HepG2 (cell line): ENCODE measurements at regions not wholly inside any gene's neighbourhood (a gene's known extent, or its start where the extent isn't known, plus 50 kb on each side); places are given as distances from the start of the nearest gene placed in this dataset.

ENCODE experiments used
- ATAC-seq: fragments of 200-7000 bp; cut with Tn5 transposase; 3 replicates; pipeline ENCODE4 v1.9.1; 2020; ENCODE audit warnings: mild to moderate bottlenecking, moderate library complexity
- BruUV-seq: library from RNA; stranded (reverse); fragments of 400-500 nt; replicated peaks from 2 replicates; lab custom pipeline; 2021; lab: Mats Ljungman, UMichigan
- CTCF ChIA-PET: fragments of 300-600 bp; formaldehyde crosslinking; extraction: SDS; loops from one replicate; lab custom pipeline; 2021; ENCODE audit warnings: low total read pairs, inconsistent platforms, low intra/inter-chr PET ratio; lab: Yijun Ruan, JAX
- POLR2A ChIA-PET: fragments of 350-600 bp; sonication (Branson Sonifier 250); formaldehyde crosslinking; loops from one replicate; lab custom pipeline; 2020; ENCODE audit warnings: antibody characterized with exemption, inconsistent platforms; lab: Yijun Ruan, JAX
- DNase-seq: peaks from one replicate; pipeline ENCODE4 v3.0.0-alpha.2; 2015; ENCODE audit warnings: low spot score
- FAIRE-seq: peaks from 3 replicates; lab custom pipeline; 2011; peaks lifted over from hg19 to GRCh38; lab: Jason Lieb, UNC
- H2AFZ ChIP-seq: one replicate; pipeline ENCODE4 v1.6.1; 2011; ENCODE audit warnings: low read length, inconsistent platforms
- H3K27ac ChIP-seq: fragments of 300-600 bp; 3 replicates; pipeline ENCODE4 v1.8.0; 2011; ENCODE audit warnings: mixed run types, mild to moderate bottlenecking, mixed read lengths, low read length, inconsistent platforms; ENCODE audit not compliant: insufficient read depth; ENCODE audit errors: extremely low read length
- H3K27me3 ChIP-seq, 2 experiments: fragments of 200-600 bp in 1 of 2; 2 replicates in 1 of 2; 3 replicates in 1 of 2; pipeline versions ENCODE4 v1.6.0 to v1.8.0; 2011; ENCODE audit warnings: low read length in 2 of 2, mild to moderate bottlenecking in 2 of 2, moderate library complexity in 2 of 2, inconsistent platforms in 1 of 2; ENCODE audit not compliant: insufficient read depth in 2 of 2, control insufficient read depth in 1 of 2
- H3K36me3 ChIP-seq, 2 experiments: fragments of 200-600 bp in 1 of 2; replicated peaks in 1 of 2; 2 replicates in 1 of 2; 3 replicates in 1 of 2; pipeline versions ENCODE4 v1.5.1 to v1.8.0; 2011; ENCODE audit warnings: low read length in 2 of 2, inconsistent platforms in 1 of 2; ENCODE audit not compliant: insufficient read depth in 2 of 2, control insufficient read depth in 1 of 2
- H3K4me1 ChIP-seq: 2 replicates; pipeline ENCODE4 v1.5.1; 2012; ENCODE audit warnings: low read length, inconsistent platforms; ENCODE audit not compliant: insufficient read depth
- H3K4me2 ChIP-seq: 2 replicates; pipeline ENCODE4 v1.6.0; 2011; ENCODE audit warnings: low read depth, low read length, inconsistent platforms
- H3K4me3 ChIP-seq, 3 experiments: fragments of 200-600 bp in 1 of 3; sonication (generic), shearing (Covaris generic) in 1 of 3; replicated peaks in 1 of 3; 2 replicates each; pipeline ENCODE4 v1.5.1; 2011 to 2016; ENCODE audit warnings: low read length in 3 of 3, inconsistent platforms in 2 of 3, low read depth in 2 of 3, mild to moderate bottlenecking in 2 of 3, control low read depth in 1 of 3, mixed read lengths in 1 of 3; ENCODE audit not compliant: insufficient read depth in 1 of 3
- H3K79me2 ChIP-seq: one replicate; pipeline ENCODE4 v1.6.1; 2011; ENCODE audit warnings: low read length, inconsistent platforms; ENCODE audit not compliant: insufficient read depth
- H3K9ac ChIP-seq: 2 replicates; pipeline ENCODE4 v1.6.0; 2011; ENCODE audit warnings: mild to moderate bottlenecking, low read depth, low read length, inconsistent platforms; ENCODE audit not compliant: insufficient read depth
- H3K9me3 ChIP-seq: 2 replicates; pipeline ENCODE4 v1.5.1; 2012; ENCODE audit warnings: mild to moderate bottlenecking, low read length
- H4K20me1 ChIP-seq: 2 replicates; pipeline ENCODE4 v1.6.0; 2011; ENCODE audit warnings: inconsistent platforms, mild to moderate bottlenecking, low read length, moderate library complexity; ENCODE audit not compliant: insufficient read depth
- AGO2 ChIP-seq: fragments of 200-400 bp; formaldehyde crosslinking; optimal IDR thresholded peaks from 2 replicates; pipeline ENCODE3; 2017; ENCODE audit warnings: mild to moderate bottlenecking, low read depth, low read length, moderate library complexity
- ARID5B ChIP-seq: IDR thresholded peaks from 2 replicates; pipeline ENCODE4 v1.4.0; 2020; ENCODE audit warnings: mild to moderate bottlenecking, missing genetic modification reagents
- CTCF ChIP-seq: sonication (generic); formaldehyde crosslinking; IDR thresholded peaks from 2 replicates; pipeline ENCODE4 v1.5.0; 2020; ENCODE audit warnings: mild to moderate bottlenecking, missing genetic modification reagents, moderate library complexity
- TP53 ChIP-seq: sonication (generic); formaldehyde crosslinking; conservative IDR thresholded peaks from 2 replicates; pipeline ENCODE4 v1.4.0; 2020; ENCODE audit warnings: missing genetic modification reagents
- ZFP36L1 ChIP-seq: sonication (generic); formaldehyde crosslinking; IDR thresholded peaks from 2 replicates; pipeline ENCODE4 v1.8.0; 2022; ENCODE audit warnings: mild to moderate bottlenecking, missing genetic modification reagents, moderate library complexity
- ZNF713 ChIP-seq: sonication (generic); formaldehyde crosslinking; IDR thresholded peaks from 2 replicates; pipeline ENCODE4 v1.4.0; 2020; ENCODE audit warnings: mild to moderate bottlenecking, missing genetic modification reagents
- WGBS: methylation state at CpG from one replicate; pipeline ENCODE4 v1.1.6; 2017; ENCODE audit warnings: low lambda C conversion rate; 5-methylcytosine and 5-hydroxymethylcytosine counted together
- in situ Hi-C: cut with HindIII; loops from 2 replicates; pipeline ENCODE4 v1.10.0; 2017; ENCODE audit warnings: low pct_unique_long_range_greater_than_20kb; ENCODE audit not compliant: extremely low pct_ligation_motif_present
- intact Hi-C: fragments of 100-400 bp; cut with micrococcal nuclease; formaldehyde crosslinking; loops from one replicate; pipeline ENCODE4 v1.10.0; 2022; ENCODE audit not compliant: unreplicated experiment
- TF ChIP-seq, protein P1 (sequence below): sonication (generic); formaldehyde crosslinking; IDR thresholded peaks from 2 replicates; pipeline ENCODE4 v1.8.0; 2022; ENCODE audit warnings: low read depth, missing genetic modification reagents

GRCh38 chr6:139628270-139628669 is 253.8 kb upstream of the CITED2 start:
- peaks cover 14% of the 10 kb centered on the region for H3K4me1 ChIP-seq
- ATAC-seq (no peak), FAIRE-seq (no peak), DNase-seq (no peak)
- no peak overlapping the region for H2AFZ ChIP-seq
- H3K9ac ChIP-seq: no peak overlapping the region
- intact Hi-C loops: no loop called here
- BruUV-seq: no TSS peak
- no peak overlapping the region for H3K4me3 ChIP-seq
- TF ChIP-seq AGO2 (no peak), ARID5B (CRISPR knock-in tag) (no peak), TP53 (CRISPR knock-in tag) (no peak), ZFP36L1 (CRISPR knock-in tag) (no peak), CTCF (no peak), ZNF713 (CRISPR knock-in tag) (no peak)
- TF ChIP-seq, protein P1, sequence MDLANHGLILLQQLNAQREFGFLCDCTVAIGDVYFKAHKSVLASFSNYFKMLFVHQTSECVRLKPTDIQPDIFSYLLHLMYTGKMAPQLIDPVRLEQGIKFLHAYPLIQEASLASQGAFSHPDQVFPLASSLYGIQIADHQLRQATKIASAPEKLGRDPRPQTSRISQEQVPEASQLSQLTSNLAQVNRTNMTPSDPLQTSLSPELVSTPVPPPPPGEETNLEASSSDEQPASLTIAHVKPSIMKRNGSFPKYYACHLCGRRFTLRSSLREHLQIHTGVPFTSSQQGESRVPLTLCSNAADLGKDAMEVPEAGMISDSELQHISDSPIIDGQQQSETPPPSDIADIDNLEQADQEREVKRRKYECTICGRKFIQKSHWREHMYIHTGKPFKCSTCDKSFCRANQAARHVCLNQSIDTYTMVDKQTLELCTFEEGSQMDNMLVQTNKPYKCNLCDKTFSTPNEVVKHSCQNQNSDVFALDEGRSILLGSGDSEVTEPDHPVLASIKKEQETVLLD (CRISPR knock-in tag): no peak
- H3K4me2 ChIP-seq: no peak overlapping the region
- no peaks in the 10 kb centered on the region for H3K9me3 ChIP-seq
- 34% methylated on average over 1 of the region's 1 CpG for WGBS
- H3K36me3 ChIP-seq: no peaks in the 10 kb centered on the region
- ChIA-PET POLR2A (no interaction called here), CTCF (no interaction called here)
- H3K27ac ChIP-seq: no peak overlapping the region
- no peaks in the 10 kb centered on the region for H4K20me1 ChIP-seq
- in situ Hi-C loops: no loop called here
- no peaks in the 10 kb centered on the region for H3K27me3 ChIP-seq
- no peaks in the 10 kb centered on the region for H3K79me2 ChIP-seq
